Putamen (tissue), 1 donor: ENCODE measurements at regions not wholly inside any gene's neighbourhood (a gene's known extent, or its start where the extent isn't known, plus 50 kb on each side); places are given as distances from the start of the nearest gene placed in this dataset.
"Not testable (repeated sequence)": the region's sequence is repeated elsewhere in the genome, so short reads cannot be mapped to it uniquely, and the experiment has no call there.

Source experiments
- DNase-seq: peaks from one replicate; pipeline ENCODE4 v3.0.0-alpha.2; 2016; ENCODE audit warnings: low spot score

- DNase-seq: no peak
These were observed 151.6 kb downstream of the SLITRK1 start for GRCh38 chr13:83730674-83731073.

- no peak for DNase-seq
These were observed 159.8 kb downstream of the SLITRK1 start for GRCh38 chr13:83722443-83722842.

- DNase-seq: no peak
These were observed 166.2 kb downstream of the SLITRK1 start for GRCh38 chr13:83716121-83716520.

GRCh38 chr13:83714236-83714635, 168.0 kb downstream of the SLITRK1 start:
- no peak for DNase-seq

GRCh38 chr13:83710133-83710515, 172.2 kb downstream of the SLITRK1 start:
- DNase-seq: no peak

GRCh38 chr13:83709426-83710132, 172.7 kb downstream of the SLITRK1 start:
- no peak for DNase-seq

- DNase-seq: no peak
These were observed 180.3 kb downstream of the SLITRK1 start for GRCh38 chr13:83702021-83702420.

GRCh38 chr13:83692800-83693199, 189.5 kb downstream of the SLITRK1 start:
- DNase-seq: no peak

GRCh38 chr13:83691966-83692365, 190.3 kb downstream of the SLITRK1 start:
- DNase-seq: no peak

- DNase-seq: no peak
These were observed 200.7 kb downstream of the SLITRK1 start for GRCh38 chr13:83681547-83681946.

GRCh38 chr13:83677985-83678384, 204.3 kb downstream of the SLITRK1 start:
- no peak for DNase-seq

- no peak for DNase-seq
These were observed 209.7 kb downstream of the SLITRK1 start for GRCh38 chr13:83672612-83673011.

GRCh38 chr13:83667606-83668005, 214.7 kb downstream of the SLITRK1 start:
- no peak for DNase-seq

GRCh38 chr13:83666141-83666540, 216.1 kb downstream of the SLITRK1 start:
- DNase-seq: no peak

- no peak for DNase-seq
These were observed 225.0 kb downstream of the SLITRK1 start for GRCh38 chr13:83657281-83657680.

- DNase-seq: not testable (repeated sequence)
These were observed 239.7 kb downstream of the SLITRK1 start for GRCh38 chr13:83642617-83643016.

- peak; percentile 85 for DNase-seq
These were observed 247.7 kb downstream of the SLITRK1 start for GRCh38 chr13:83634601-83635000.

GRCh38 chr13:83633746-83634145, 248.5 kb downstream of the SLITRK1 start:
- DNase-seq: peak; percentile 5

GRCh38 chr13:83622422-83622784, 259.9 kb downstream of the SLITRK1 start:
- DNase-seq: no peak

- DNase-seq: no peak
These were observed 260.4 kb downstream of the SLITRK1 start for GRCh38 chr13:83621765-83622421.

- DNase-seq: no peak
These were observed 261.6 kb downstream of the SLITRK1 start for GRCh38 chr13:83620530-83621220.

GRCh38 chr13:83618966-83619365, 263.3 kb downstream of the SLITRK1 start:
- no peak for DNase-seq

- DNase-seq: no peak
These were observed 268.8 kb downstream of the SLITRK1 start for GRCh38 chr13:83613524-83613923.
